HFF-Myc (cell line): ENCODE measurements at regions not wholly inside any gene's neighbourhood (a gene's known extent, or its start where the extent isn't known, plus 50 kb on each side); places are given as distances from the start of the nearest gene placed in this dataset.

Source experiments
- DNase-seq: peaks from one replicate; pipeline ENCODE4 v3.0.0-alpha.2; 2011; ENCODE audit warnings: low read depth; ENCODE audit errors: extremely low read depth
- H3K4me3 ChIP-seq: replicated peaks from 2 replicates; pipeline ENCODE4 v1.5.1; 2011; ENCODE audit warnings: low read depth, mild to moderate bottlenecking, control low read depth, low read length
- CTCF ChIP-seq: IDR thresholded peaks from 2 replicates; pipeline ENCODE4 v1.5.1; 2012; ENCODE audit warnings: mild to moderate bottlenecking, low read depth, low read length, control low read depth; ENCODE audit errors: missing control alignments

- TF ChIP-seq CTCF, result no peak
- H3K4me3 ChIP-seq, result no peak overlapping the region
- DNase-seq, result no peak
Measured at GRCh38 chr22:22094921-22095320, 112.3 kb upstream of the TOP3B start.

- H3K4me3 ChIP-seq, result no peak overlapping the region
- DNase-seq, result no peak
- no peak for TF ChIP-seq CTCF
Measured at GRCh38 chr22:22094514-22094913, 111.9 kb upstream of the TOP3B start.

- no peak overlapping the region for H3K4me3 ChIP-seq
- no peak for DNase-seq
- no peak for TF ChIP-seq CTCF
Measured at GRCh38 chr22:22093743-22094142, 111.2 kb upstream of the TOP3B start.

- TF ChIP-seq CTCF, result no peak
- no peak for DNase-seq
- no peak overlapping the region for H3K4me3 ChIP-seq
Measured at GRCh38 chr22:22092974-22093373, 110.4 kb upstream of the TOP3B start.

GRCh38 chr22:22092101-22092500 is 109.5 kb upstream of the TOP3B start:
- no peak for TF ChIP-seq CTCF
- no peak for DNase-seq
- no peak overlapping the region for H3K4me3 ChIP-seq

- TF ChIP-seq CTCF, result no peak
- DNase-seq, result no peak
- no peak overlapping the region for H3K4me3 ChIP-seq
Measured at GRCh38 chr22:22091400-22091878, 108.9 kb upstream of the TOP3B start.

GRCh38 chr22:22090650-22091399 is 108.2 kb upstream of the TOP3B start:
- no peak for TF ChIP-seq CTCF
- no peak for DNase-seq
- H3K4me3 ChIP-seq, result no peak overlapping the region
